SJCRH30 (cell line): ENCODE measurements at regions not wholly inside any gene's neighbourhood (a gene's known extent, or its start where the extent isn't known, plus 50 kb on each side); places are given as distances from the start of the nearest gene placed in this dataset.
A peak's percentile ranks its signal among the peaks of the same experiment; 100 is the strongest.
"Not testable (repeated sequence)": the region's sequence is repeated elsewhere in the genome, so short reads cannot be mapped to it uniquely, and the experiment has no call there.

Experiments
- DNase-seq, 2 experiments: peaks; one replicate each; pipeline ENCODE4 v3.0.0-alpha.2; 2015 to 2020
- H3K27ac ChIP-seq: fragments of 250-450 bp; sonication (Bioruptor Pico); 2 replicates; pipeline ENCODE4 v1.5.1; 2020; ENCODE audit warnings: mild to moderate bottlenecking, moderate library complexity
- H3K27me3 ChIP-seq: fragments of 250-450 bp; sonication (Bioruptor Pico); 2 replicates; pipeline ENCODE4 v1.5.1; 2020; ENCODE audit warnings: mild to moderate bottlenecking, moderate library complexity
- H3K36me3 ChIP-seq: fragments of 250-450 bp; sonication (Bioruptor Pico); 2 replicates; pipeline ENCODE4 v1.5.1; 2020; ENCODE audit warnings: mild to moderate bottlenecking, moderate library complexity
- H3K4me1 ChIP-seq: fragments of 250-450 bp; sonication (Bioruptor Pico); 2 replicates; pipeline ENCODE4 v1.5.1; 2020; ENCODE audit warnings: mild to moderate bottlenecking, moderate library complexity
- H3K4me3 ChIP-seq: fragments of 250-450 bp; sonication (Bioruptor Pico); 2 replicates; pipeline ENCODE4 v1.5.1; 2020; ENCODE audit warnings: mild to moderate bottlenecking, moderate library complexity
- H3K9me3 ChIP-seq: fragments of 250-450 bp; sonication (Bioruptor Pico); replicated peaks from 2 replicates; pipeline ENCODE4 v1.5.1; 2020; ENCODE audit warnings: mild to moderate bottlenecking, moderate library complexity

- not testable (repeated sequence) for H3K36me3 ChIP-seq
Measured at GRCh38 chrX:63145526-63145925, 205.6 kb downstream of the SPIN4 start.

GRCh38 chrX:63142588-63142987 lies 208.5 kb downstream of the SPIN4 start:
- H3K9me3 ChIP-seq, H3K27me3 ChIP-seq, H3K4me3 ChIP-seq, H3K36me3 ChIP-seq, H3K27ac ChIP-seq, DNase-seq, H3K4me1 ChIP-seq: not testable (repeated sequence)

More at GRCh38 chrX:63145526-63145925, 205.6 kb downstream of the SPIN4 start:
- not testable (repeated sequence) for H3K4me1 ChIP-seq, H3K9me3 ChIP-seq, H3K27me3 ChIP-seq, H3K27ac ChIP-seq, H3K4me3 ChIP-seq, DNase-seq

GRCh38 chrX:63135859-63136258 lies 215.3 kb downstream of the SPIN4 start:
- not testable (repeated sequence) for H3K4me3 ChIP-seq, DNase-seq, H3K27me3 ChIP-seq, H3K9me3 ChIP-seq, H3K27ac ChIP-seq, H3K36me3 ChIP-seq, H3K4me1 ChIP-seq

- Histone ChIP-seq H3K27ac (no peak overlapping the region), H3K36me3 (no peaks in the 10 kb centered on the region), H3K4me1 (no peaks in the 10 kb centered on the region), H3K9me3 (no peaks in the 10 kb centered on the region), H3K27me3 (no peaks in the 10 kb centered on the region), H3K4me3 (no peak overlapping the region)
- peak; percentile 11 to 43 for DNase-seq
Measured at GRCh38 chrX:63128509-63128908, 222.6 kb downstream of the SPIN4 start.

GRCh38 chrX:63115196-63115595 lies 235.9 kb downstream of the SPIN4 start:
- no peak for DNase-seq
- H3K4me3 ChIP-seq = no peak overlapping the region
- H3K4me1 ChIP-seq = no peaks in the 10 kb centered on the region
- no peaks in the 10 kb centered on the region for H3K36me3 ChIP-seq
- H3K27me3 ChIP-seq = no peaks in the 10 kb centered on the region
- H3K9me3 ChIP-seq = no peaks in the 10 kb centered on the region
- H3K27ac ChIP-seq = no peak overlapping the region

GRCh38 chrX:63101879-63102620 lies 249.1 kb downstream of the SPIN4 start:
- Histone ChIP-seq H3K27ac (no peak overlapping the region), H3K4me3 (no peak overlapping the region), H3K4me1 (no peaks in the 10 kb centered on the region), H3K27me3 (no peaks in the 10 kb centered on the region), H3K36me3 (no peaks in the 10 kb centered on the region), H3K9me3 (no peaks in the 10 kb centered on the region)
- DNase-seq = no peak

GRCh38 chrX:63058204-63058603 lies 292.9 kb downstream of the SPIN4 start:
- no peak for DNase-seq
- no peak overlapping the region for H3K27ac ChIP-seq
- H3K4me1 ChIP-seq = no peaks in the 10 kb centered on the region
- no peak overlapping the region for H3K4me3 ChIP-seq
- H3K36me3 ChIP-seq = no peaks in the 10 kb centered on the region
- no peaks in the 10 kb centered on the region for H3K9me3 ChIP-seq
- no peaks in the 10 kb centered on the region for H3K27me3 ChIP-seq

GRCh38 chrX:63050225-63050624 lies 300.9 kb downstream of the SPIN4 start:
- no peaks in the 10 kb centered on the region for H3K4me1 ChIP-seq
- H3K27me3 ChIP-seq = no peaks in the 10 kb centered on the region
- no peaks in the 10 kb centered on the region for H3K9me3 ChIP-seq
- no peak overlapping the region for H3K27ac ChIP-seq
- peak in 1 of 2 experiments; percentile 31 for DNase-seq
- no peak overlapping the region for H3K4me3 ChIP-seq
- no peaks in the 10 kb centered on the region for H3K36me3 ChIP-seq

GRCh38 chrX:63032811-63033210 lies 318.3 kb downstream of the SPIN4 start:
- H3K36me3 ChIP-seq = no peaks in the 10 kb centered on the region
- H3K4me1 ChIP-seq = no peaks in the 10 kb centered on the region
- no peak overlapping the region for H3K4me3 ChIP-seq
- DNase-seq = no peak
- H3K9me3 ChIP-seq = no peaks in the 10 kb centered on the region
- no peak overlapping the region for H3K27ac ChIP-seq
- H3K27me3 ChIP-seq = no peaks in the 10 kb centered on the region

- no peak overlapping the region for H3K4me3 ChIP-seq
- H3K9me3 ChIP-seq = no peaks in the 10 kb centered on the region
- H3K4me1 ChIP-seq = no peaks in the 10 kb centered on the region
- DNase-seq = no peak
- H3K27me3 ChIP-seq = no peaks in the 10 kb centered on the region
- no peak overlapping the region for H3K27ac ChIP-seq
- H3K36me3 ChIP-seq = no peaks in the 10 kb centered on the region
Measured at GRCh38 chrX:63013549-63013948, 337.6 kb downstream of the SPIN4 start.

GRCh38 chrX:63012574-63012973 lies 338.6 kb downstream of the SPIN4 start:
- Histone ChIP-seq H3K9me3 (no peaks in the 10 kb centered on the region), H3K4me3 (no peak overlapping the region), H3K4me1 (no peaks in the 10 kb centered on the region), H3K27me3 (no peaks in the 10 kb centered on the region), H3K27ac (no peak overlapping the region), H3K36me3 (no peaks in the 10 kb centered on the region)
- peak in 1 of 2 experiments; percentile 5 for DNase-seq

- H3K36me3 ChIP-seq, H3K27ac ChIP-seq, DNase-seq, H3K27me3 ChIP-seq, H3K4me3 ChIP-seq, H3K9me3 ChIP-seq, H3K4me1 ChIP-seq: not testable (repeated sequence)
Measured at GRCh38 chrX:63000196-63000595, 350.9 kb downstream of the SPIN4 start.
